Thoracic aorta (tissue), 2 donors: ENCODE measurements at regions not wholly inside any gene's neighbourhood (a gene's known extent, or its start where the extent isn't known, plus 50 kb on each side); places are given as distances from the start of the nearest gene placed in this dataset.

Source experiments
- ATAC-seq: fragments of 150-250 bp; one replicate; pipeline ENCODE4 v1.8.0; 2017; ENCODE audit warnings: low read depth; ENCODE audit not compliant: insufficient number of reproducible peaks, low FRiP score
- DNase-seq: peaks from one replicate; pipeline ENCODE4 v3.0.0-alpha.2; 2020; ENCODE audit warnings: low spot score
- H3K27ac ChIP-seq, 2 donors: fragments of 200-600 bp; sonication (generic); 1 replicate in 1 of 2; 2 replicates in 1 of 2; pipeline ENCODE4 v1.5.1; 2016; ENCODE audit warnings: mild to moderate bottlenecking in 2 of 2, moderate library complexity in 2 of 2
- H3K27me3 ChIP-seq: fragments of 200-600 bp; sonication (generic); replicated peaks from 2 replicates; pipeline ENCODE4 v1.6.0; 2016; ENCODE audit warnings: mild to moderate bottlenecking; ENCODE audit not compliant: insufficient read depth
- H3K36me3 ChIP-seq: fragments of 200-600 bp; sonication (generic); one replicate; pipeline ENCODE4 v1.5.1; 2016
- H3K4me1 ChIP-seq, 2 donors: fragments of 200-600 bp; sonication (generic); 1 replicate in 1 of 2; 2 replicates in 1 of 2; pipeline versions ENCODE4 v1.5.1 to v1.6.0; 2016; ENCODE audit warnings: low read depth in 2 of 2, mild to moderate bottlenecking in 1 of 2; ENCODE audit not compliant: control insufficient read depth in 1 of 2
- H3K4me3 ChIP-seq: fragments of 200-600 bp; sonication (generic); 2 replicates; pipeline ENCODE4 v1.5.1; 2016; ENCODE audit warnings: mild to moderate bottlenecking
- H3K9me3 ChIP-seq: fragments of 200-600 bp; sonication (generic); 2 replicates; pipeline ENCODE4 v1.5.1; 2016
- CTCF ChIP-seq: fragments of 200-600 bp; sonication (generic); IDR thresholded peaks from one replicate; pipeline ENCODE4 v1.5.1; 2019; ENCODE audit warnings: antibody characterized with exemption

DNA sequence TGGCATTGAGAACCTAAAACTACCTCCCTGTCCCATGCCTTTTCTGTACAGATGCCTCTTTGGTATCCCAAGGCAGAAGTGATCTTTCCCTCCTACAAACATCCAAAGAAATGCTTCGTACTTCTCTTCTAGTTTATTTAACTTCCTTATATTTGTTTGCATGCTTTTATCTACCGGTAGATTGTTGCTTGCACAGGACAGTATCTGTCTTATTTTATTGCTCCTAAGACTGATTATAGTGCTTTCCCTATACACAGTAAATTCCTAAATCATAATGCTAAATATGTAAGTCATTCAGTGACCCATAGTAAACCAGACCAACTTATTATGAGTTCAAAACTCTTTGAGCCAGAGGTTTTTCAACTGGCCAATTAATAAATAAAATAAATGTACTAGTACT, 156.9 kb downstream of the PRELID2 start:
- ATAC-seq = no peak

GRCh38 chr5:145673786-145674185, 161.4 kb downstream of the PRELID2 start:
- Histone ChIP-seq H3K27me3 (no peaks in the 10 kb centered on the region), H3K4me3 (no peak overlapping the region), H3K4me1 (no peaks in the 10 kb centered on the region), H3K36me3 (no peaks in the 10 kb centered on the region), H3K9me3 (no peaks in the 10 kb centered on the region), H3K27ac (no peak overlapping the region)
- no peak for TF ChIP-seq CTCF
- ATAC-seq (no peak), DNase-seq (no peak)

More for the DNA sequence above, 156.9 kb downstream of the PRELID2 start:
- no peaks in the 10 kb centered on the region for H3K36me3 ChIP-seq
- no peak overlapping the region for H3K4me3 ChIP-seq
- no peaks in the 10 kb centered on the region for H3K27me3 ChIP-seq
- H3K4me1 ChIP-seq = peaks cover 0 to 26% of the 10 kb centered on the region in 2 donors
- no peak overlapping the region for H3K27ac ChIP-seq
- no peak for TF ChIP-seq CTCF
- no peaks in the 10 kb centered on the region for H3K9me3 ChIP-seq
- no peak for DNase-seq

- no peak for DNase-seq
- Histone ChIP-seq H3K4me3 (no peak overlapping the region), H3K9me3 (no peaks in the 10 kb centered on the region), H3K27ac (no peak overlapping the region), H3K27me3 (no peaks in the 10 kb centered on the region), H3K4me1 (no peaks in the 10 kb centered on the region), H3K36me3 (no peaks in the 10 kb centered on the region)
- no peak for ATAC-seq
- TF ChIP-seq CTCF = no peak
Observed at GRCh38 chr5:145668714-145669113, 166.4 kb downstream of the PRELID2 start.

DNA sequence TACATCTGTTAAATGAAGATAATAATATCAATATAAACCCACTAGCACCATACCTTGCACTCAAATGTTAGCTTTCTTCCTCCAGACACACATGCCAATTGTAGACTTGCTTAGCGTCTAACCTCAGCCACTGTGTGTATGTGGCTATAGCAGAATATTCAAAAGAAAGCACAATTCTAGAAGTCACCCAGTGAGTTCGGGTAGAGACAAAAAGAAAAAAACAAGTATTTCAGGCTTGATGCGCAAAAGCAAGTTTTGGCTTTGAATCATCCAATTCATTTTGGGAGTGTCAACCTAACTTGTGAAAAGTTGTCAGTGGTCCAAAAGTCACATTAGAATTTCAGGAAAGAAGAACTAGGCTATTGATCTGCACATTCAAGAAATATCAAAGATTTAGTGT, 167.4 kb downstream of the PRELID2 start:
- Histone ChIP-seq H3K9me3 (no peaks in the 10 kb centered on the region), H3K4me3 (no peak overlapping the region), H3K27me3 (no peaks in the 10 kb centered on the region), H3K36me3 (no peaks in the 10 kb centered on the region), H3K27ac (no peak overlapping the region), H3K4me1 (no peaks in the 10 kb centered on the region)
- ATAC-seq = no peak
- DNase-seq = no peak
- TF ChIP-seq CTCF = no peak

GRCh38 chr5:145666591-145666990, 168.6 kb downstream of the PRELID2 start:
- Histone ChIP-seq H3K4me3 (no peak overlapping the region), H3K9me3 (no peaks in the 10 kb centered on the region), H3K27me3 (no peaks in the 10 kb centered on the region), H3K36me3 (no peaks in the 10 kb centered on the region), H3K27ac (no peak overlapping the region), H3K4me1 (no peaks in the 10 kb centered on the region)
- no peak for TF ChIP-seq CTCF
- ATAC-seq (no peak), DNase-seq (no peak)
